ENCODE measurements at regions not wholly inside any gene's neighbourhood (a gene's known extent, or its start where the extent isn't known, plus 50 kb on each side); places are given as distances from the start of the nearest gene placed in this dataset.

DNA sequence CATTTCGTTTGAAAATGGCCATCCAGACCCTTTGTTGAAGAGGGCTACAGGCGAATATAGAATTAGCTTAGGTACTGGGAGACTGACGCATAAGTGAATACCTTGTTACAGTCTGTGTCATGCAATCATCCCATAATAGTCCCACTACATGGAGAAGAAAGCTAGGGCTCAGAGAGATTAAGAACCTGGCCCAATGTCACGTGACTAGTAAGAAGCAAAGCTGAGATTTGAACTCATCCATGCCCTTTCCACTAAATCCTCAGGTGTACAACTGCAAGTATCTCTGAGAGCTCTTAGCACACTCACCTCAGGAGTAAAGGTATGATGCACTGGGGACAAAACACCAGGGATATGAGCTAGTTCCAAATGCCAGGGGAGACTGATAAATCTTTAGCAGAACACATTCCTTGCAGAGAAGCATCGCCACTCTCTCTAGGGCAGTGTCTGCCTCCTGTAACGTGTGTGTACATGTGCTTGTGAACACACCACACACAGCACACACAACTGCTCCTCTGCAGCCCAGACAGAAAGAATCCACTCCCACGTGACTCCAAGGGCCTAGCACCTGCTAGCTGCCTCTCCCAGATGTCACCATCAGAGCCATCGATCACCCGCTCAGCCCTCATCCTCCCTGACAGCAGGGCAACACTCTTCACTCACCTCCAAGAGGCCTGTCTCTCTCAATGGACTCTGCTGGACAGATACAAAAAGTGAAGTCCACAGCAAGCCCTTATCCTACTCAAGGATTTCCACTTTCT lies 402.8 kb downstream of the NXPE2 start:
- no peak for DNase-seq (ENCODE audit: low spot score)

DNA sequence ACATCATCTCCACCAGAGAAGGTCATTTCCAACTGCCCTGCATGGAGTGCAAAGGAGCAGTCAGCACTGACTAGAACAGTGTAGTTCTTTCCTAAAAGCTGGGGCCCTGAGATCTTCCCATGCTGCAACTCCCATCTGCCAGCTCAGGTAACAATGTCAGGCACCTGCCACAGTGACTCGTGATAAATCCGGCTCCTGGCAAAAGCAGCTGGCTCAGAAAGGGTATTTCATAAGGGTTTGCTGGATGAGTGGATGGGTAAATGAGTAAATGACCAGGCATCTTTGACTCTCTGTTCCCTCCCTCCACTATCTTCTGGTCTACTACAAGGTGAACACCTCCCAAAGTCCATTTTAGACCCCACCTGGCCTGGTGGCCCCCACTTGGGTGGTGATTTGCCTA lies 403.6 kb downstream of the NXPE2 start:
- no peak for DNase-seq (ENCODE audit: low spot score)

DNA sequence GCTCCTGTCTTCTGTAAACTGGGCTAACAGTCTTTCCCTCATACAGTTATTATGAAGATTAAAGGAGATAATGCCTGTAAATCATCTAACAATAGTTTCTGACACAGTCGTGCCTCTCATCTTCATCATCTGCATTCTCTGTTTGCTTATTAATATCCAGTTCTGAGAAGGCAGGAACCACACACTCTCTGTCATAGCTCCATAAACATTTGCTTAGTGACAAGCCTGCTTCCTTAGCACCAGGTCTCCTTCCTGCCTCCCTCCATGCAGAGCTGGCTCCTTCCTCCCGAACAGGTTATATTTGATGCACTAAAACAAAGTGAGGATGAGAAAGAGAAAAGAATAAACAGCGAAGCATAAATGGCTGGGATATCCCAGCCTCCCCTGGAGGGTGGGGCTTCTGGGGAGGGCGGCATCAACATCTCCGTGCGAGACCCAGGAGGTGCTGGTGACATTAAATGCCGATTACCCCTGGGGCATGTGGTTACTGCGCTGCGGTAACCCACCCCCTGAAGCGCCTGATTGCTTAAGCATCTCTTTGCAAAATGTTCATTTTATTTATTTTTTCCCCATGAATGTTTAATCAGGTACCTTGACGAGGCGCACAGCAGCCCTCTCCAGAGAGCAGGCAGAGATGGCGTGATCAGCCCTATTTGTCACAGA lies 404.9 kb downstream of the NXPE2 start:
- no peak for DNase-seq (ENCODE audit: low spot score)

DNA sequence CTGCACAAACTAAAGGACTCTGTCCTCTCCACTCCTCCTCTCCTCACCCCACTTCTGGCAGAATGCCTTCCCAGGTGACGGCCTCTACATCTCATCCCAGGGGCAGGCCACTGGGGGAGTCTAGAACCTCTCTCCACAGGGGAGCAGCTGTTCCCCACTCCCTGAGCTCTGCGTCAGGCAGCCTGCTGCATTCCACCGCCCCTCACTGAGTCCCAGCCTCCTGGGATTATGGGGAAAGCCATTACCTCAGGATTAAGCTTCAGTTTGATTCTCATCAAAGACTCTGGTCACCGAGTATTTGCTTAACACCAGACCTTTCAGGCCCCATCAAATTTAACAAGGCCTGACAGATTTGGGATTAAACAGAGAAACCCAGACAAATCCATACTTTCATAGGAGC lies 405.9 kb downstream of the NXPE2 start:
- DNase-seq (ENCODE audit: low spot score) = no peak

DNA sequence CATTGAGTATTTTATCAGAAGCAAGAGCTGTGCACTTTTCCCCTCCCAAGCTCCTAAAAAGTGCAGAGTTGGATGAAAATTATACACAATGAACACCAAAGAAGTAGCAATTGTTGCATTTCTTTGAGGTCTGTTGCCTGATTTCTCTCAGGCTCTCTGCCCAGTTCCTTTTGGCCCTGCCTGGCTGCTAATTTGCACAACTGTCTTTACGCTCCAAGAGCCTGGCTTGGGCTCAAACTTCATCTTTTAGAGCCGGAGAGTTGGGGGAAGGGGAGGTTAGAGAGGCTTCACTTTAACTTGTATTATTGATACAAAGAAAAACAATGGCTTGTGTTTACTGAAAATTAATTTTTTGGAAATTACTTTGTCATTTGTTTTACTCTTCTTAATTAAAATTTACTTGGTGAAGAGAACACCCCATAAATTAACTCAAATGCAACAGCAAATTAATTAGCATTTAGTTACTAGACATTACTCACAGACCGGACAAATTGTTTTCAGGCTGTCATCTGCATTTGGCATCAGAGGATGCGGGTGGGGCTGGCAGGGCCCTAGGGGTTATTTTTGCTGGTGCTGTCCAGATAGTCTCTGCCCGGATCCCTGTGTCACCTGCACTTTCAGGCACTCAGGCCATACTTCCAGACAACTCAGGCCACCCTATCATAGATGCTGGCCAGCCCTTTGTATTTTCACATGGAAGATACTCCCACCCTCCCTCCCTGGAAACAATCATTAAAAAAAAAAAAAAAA lies 407.3 kb downstream of the NXPE2 start:
- no peak for DNase-seq (ENCODE audit: low spot score)

DNA sequence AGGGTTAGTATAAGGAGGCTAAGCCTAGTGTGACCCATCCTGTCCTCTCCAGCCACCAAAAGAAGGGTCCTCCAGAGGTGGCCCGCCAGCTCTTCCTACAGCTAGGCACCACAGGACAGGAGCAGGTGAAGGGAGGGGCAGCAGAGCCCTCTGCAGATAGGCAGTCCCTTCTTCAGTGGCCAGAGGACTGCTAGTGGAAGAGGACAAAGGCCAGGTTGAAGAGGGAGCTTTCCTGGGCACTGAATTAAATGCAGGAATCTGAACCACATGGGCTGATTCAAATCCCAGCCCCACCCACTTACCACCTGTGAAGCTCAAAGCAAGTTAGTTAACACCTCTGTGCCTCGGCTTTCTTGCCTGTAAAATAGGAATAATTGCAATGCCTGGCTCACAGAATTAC lies 409.5 kb downstream of the NXPE2 start:
- DNase-seq (ENCODE audit: low spot score) = no peak

DNA sequence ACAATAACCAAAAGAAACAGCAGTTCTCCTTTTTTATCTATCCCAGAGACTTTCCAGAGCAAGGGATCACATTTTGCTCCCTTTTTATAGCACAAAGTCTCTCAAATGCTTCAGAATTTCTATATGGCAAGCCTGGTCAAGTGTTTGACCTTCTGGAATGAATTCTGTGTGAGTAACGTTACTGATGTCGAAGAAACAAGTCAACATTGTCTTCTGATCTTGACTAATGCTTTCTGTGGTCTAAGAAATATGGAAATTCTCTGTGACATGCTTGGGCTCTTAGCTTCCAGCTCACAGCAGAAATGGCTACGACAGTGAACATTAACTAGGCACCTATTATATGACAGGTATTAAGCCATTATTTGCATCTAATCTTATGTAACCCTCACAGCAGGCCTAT lies 411.7 kb downstream of the CADM1 start:
- DNase-seq (ENCODE audit: low spot score) = no peak

DNA sequence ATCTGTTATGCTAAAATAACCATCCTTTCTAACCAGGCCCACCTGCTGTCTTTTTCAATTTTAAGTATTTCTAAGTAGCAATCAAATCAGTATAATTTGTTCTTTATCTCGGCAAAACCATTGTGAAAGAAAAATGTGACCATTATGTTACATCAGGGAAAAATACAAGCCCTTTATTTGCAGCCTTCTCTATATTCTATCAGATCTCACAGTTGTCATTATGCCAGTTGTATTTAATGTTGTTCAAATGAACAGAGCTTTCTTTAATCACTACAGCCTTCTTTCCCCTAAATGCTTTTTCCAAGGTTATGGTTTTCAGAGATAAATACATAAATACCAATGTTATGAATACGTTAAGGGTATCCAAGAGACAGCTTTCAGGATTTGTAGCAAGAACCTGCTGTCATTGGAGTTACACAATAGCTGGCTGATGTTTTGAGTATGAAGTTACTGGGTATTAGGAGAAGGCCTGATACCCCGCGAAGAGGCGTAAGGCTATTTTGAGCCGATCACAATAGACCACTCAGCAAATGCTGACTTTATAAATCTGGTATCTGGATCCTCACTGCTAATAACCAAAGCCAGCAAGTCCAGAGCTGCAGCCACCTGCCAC lies 406.3 kb downstream of the CADM1 start:
- DNase-seq (ENCODE audit: low spot score) = no peak

DNA sequence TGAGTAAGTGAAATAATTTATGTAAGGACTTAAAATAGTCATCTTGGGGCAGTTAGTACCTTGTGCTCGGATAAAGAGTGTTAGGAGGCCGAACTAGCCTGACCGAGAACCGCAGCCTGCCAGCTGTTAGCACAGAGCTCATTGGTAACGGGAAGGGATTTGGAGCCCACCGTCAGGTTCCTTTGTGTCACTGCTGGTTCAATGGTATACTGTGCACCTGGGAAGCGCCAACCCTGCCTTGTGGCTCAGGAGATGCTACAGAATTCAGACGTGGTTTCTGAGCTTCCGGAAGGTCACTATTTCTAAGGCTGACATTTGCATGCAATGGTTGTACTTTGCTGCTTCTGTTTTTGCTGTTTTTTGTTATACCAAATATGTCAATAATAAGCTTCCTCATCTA lies 403.5 kb downstream of the CADM1 start:
- no peak for DNase-seq (ENCODE audit: low spot score)

DNA sequence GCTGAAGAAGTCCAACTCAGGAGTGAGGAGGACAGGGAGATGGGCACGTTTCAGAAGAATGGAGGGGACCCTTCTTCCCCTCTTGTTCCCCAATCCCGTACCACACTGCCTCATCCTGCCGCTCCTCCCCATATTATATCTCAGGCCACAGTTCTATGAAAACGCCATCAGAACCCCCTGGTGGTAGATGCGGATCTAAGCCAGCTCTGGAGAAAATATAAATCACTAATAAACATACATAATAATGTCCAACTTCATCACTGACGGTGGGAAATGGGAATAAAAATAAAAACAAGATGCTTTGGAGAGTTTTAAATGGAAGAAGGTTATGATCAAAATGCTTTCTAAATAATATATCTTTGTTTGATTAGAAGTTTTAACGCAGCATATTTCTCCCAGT lies 400.3 kb downstream of the CADM1 start:
- DNase-seq (ENCODE audit: low spot score) = no peak

DNA sequence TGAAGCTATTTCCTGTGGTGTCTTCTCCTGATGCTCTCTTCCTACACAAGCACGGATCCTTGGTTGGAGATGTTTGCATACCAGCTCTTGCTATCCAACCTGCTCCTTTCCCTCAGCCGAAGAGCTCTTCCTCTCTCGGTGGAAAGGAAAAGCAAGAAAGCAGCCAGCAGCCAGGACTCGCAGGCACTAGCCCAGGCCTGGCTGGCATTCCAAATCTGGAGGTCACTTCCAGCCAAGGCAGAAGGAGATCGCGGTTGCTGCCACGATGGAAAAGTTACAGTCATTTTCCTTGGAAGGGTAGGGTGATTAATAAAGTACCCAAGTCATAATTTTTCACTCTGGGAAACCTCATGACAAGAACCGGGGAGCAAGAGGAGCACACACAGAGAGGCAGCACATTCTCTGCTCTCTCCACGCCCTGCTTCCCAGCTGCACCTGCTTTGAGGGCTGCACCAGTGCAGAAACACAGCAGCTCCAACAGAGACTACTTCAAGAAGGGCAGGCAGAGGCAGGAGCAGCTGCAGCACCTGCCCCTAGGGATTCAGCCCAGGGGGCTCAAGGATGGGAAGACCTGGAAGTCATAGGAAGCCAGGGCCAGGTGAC lies 399.3 kb downstream of the CADM1 start:
- no peak for DNase-seq (ENCODE audit: low spot score)

DNA sequence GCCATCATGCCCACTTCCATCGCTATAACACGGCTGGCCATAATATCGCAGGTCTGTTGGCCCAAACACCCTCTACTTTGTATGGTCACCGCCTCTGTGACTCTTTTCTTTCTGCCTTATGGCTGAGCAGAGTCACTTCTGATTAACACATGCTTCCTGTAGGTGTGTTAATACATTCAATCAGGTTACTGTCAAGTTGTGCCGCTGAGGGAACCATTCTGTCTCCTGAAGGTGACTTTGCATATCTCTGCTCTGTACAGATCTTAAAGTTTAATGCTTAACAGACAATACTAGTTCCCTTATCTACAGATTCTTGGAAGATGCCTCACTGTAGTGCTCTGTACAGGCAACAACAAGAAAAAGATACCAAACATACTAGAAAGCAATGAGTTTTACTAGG lies 393.1 kb downstream of the CADM1 start:
- no peak for DNase-seq (ENCODE audit: low spot score)

DNA sequence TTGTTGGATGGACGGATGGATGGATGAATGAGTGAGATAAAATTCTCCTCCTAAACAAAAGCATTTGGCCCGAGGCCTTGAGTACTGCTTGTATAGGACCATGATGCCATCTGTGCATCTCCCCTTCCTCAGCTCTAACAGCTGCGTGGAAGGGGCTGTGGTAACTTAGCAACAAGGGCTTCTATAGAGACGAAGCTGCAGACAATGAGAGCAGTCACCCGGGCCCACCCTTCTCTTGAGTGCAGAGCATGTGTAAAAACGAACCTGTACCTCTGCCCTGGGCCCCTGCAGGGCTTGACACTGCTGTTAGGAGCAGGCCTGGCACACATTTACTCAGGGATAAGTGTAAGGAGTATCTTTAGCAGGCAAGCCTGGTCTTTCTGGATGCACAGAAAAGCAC lies 391.5 kb downstream of the CADM1 start:
- no peak for DNase-seq (ENCODE audit: low spot score)

DNA sequence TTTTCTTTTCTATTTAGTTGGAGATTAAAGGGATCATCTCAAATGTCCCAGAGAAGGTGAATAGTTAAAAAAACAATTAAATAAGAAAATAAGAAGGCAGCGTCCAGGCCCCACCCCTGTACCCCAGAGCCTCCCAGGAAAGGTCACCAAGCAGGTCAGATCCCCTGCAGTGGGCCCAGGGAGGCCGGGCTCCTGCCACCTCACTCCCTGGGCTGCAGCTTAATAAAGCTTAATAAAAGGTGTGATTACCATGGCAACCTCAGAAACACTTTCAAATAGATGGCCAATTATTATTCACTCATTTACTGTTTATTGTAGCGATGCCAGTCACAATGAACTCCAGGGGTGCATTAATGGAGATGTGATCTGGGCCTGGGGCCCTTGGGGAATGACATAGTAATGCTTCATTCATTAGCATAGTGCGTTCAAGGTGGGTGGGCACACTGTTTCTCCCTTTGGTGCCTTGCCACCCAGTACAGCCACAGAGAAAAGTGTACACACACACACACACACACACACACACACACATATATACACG lies 386.2 kb downstream of the CADM1 start:
- DNase-seq (ENCODE audit: low spot score) = no peak

DNA sequence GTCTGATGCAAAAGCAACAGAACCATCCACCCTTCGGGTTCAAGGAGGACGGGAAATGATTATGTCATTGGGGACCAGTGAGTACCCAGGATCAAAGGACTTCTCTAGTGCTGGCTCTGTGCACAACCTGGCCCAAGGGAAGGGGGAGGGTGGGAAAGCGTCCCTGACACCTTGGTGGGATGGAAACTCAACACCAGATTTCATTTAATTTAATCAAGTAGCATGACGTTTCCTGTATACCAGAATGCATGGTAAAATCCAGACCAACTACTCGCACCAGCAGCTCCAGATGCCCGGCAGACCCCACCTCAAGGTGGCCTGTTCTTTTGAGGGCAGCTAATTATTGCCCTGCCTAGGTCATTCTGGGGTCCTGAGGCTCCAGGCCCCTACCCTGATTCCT lies 385.1 kb downstream of the CADM1 start:
- no peak for DNase-seq (ENCODE audit: low spot score)

Measured in ureter (tissue), 1 donor.